ENCODE measurements at regions not wholly inside any gene's neighbourhood (a gene's known extent, or its start where the extent isn't known, plus 50 kb on each side); places are given as distances from the start of the nearest gene placed in this dataset.

- Histone ChIP-seq H3K36me3 (ENCODE audit: insufficient read depth, low read length) (no peaks in the 10 kb centered on the region), H3K4me3 (ENCODE audit: low read length) (no peak overlapping the region), H3K9me3 (replicated peaks; ENCODE audit: low read length) (no peaks in the 10 kb centered on the region), H3K4me2 (ENCODE audit: low read length) (no peak overlapping the region), H3K4me1 (ENCODE audit: control insufficient read depth, insufficient read depth, low read length) (no peaks in the 10 kb centered on the region), H3K27me3 (ENCODE audit: control insufficient read depth, insufficient read depth, low read length) (no peaks in the 10 kb centered on the region), H3K9ac (ENCODE audit: low read depth, low read length) (no peak overlapping the region)
These were observed 205.9 kb downstream of the BMP7 start for GRCh38 chr20:57060407-57061050.

- Histone ChIP-seq H3K9me3 (replicated peaks; ENCODE audit: low read length) (no peaks in the 10 kb centered on the region), H3K9ac (ENCODE audit: low read depth, low read length) (no peak overlapping the region), H3K4me2 (ENCODE audit: low read length) (no peak overlapping the region), H3K27me3 (ENCODE audit: control insufficient read depth, insufficient read depth, low read length) (no peaks in the 10 kb centered on the region), H3K4me3 (ENCODE audit: low read length) (no peak overlapping the region), H3K36me3 (ENCODE audit: insufficient read depth, low read length) (no peaks in the 10 kb centered on the region), H3K4me1 (ENCODE audit: control insufficient read depth, insufficient read depth, low read length) (no peaks in the 10 kb centered on the region)
These were observed 205.2 kb downstream of the BMP7 start for GRCh38 chr20:57061051-57061900.

GRCh38 chr20:57062241-57062640, 204.2 kb downstream of the BMP7 start:
- Histone ChIP-seq H3K4me2 (ENCODE audit: low read length) (no peak overlapping the region), H3K27me3 (ENCODE audit: control insufficient read depth, insufficient read depth, low read length) (no peaks in the 10 kb centered on the region), H3K4me3 (ENCODE audit: low read length) (no peak overlapping the region), H3K4me1 (ENCODE audit: control insufficient read depth, insufficient read depth, low read length) (no peaks in the 10 kb centered on the region), H3K36me3 (ENCODE audit: insufficient read depth, low read length) (no peaks in the 10 kb centered on the region), H3K9me3 (replicated peaks; ENCODE audit: low read length) (peaks cover 2% of the 10 kb centered on the region), H3K9ac (ENCODE audit: low read depth, low read length) (no peak overlapping the region)

- no peak overlapping the region for H3K9ac ChIP-seq (ENCODE audit: low read depth, low read length)
- H3K27me3 ChIP-seq (ENCODE audit: control insufficient read depth, insufficient read depth, low read length) = no peaks in the 10 kb centered on the region
- H3K9me3 ChIP-seq (replicated peaks; ENCODE audit: low read length) = peaks cover 2% of the 10 kb centered on the region
- H3K36me3 ChIP-seq (ENCODE audit: insufficient read depth, low read length) = no peaks in the 10 kb centered on the region
- H3K4me3 ChIP-seq (ENCODE audit: low read length) = no peak overlapping the region
- no peaks in the 10 kb centered on the region for H3K4me1 ChIP-seq (ENCODE audit: control insufficient read depth, insufficient read depth, low read length)
- no peak overlapping the region for H3K4me2 ChIP-seq (ENCODE audit: low read length)
These were observed 203.7 kb downstream of the BMP7 start for GRCh38 chr20:57062696-57063270.

GRCh38 chr20:57064836-57065235, 201.6 kb downstream of the BMP7 start:
- Histone ChIP-seq H3K4me1 (ENCODE audit: control insufficient read depth, insufficient read depth, low read length) (no peaks in the 10 kb centered on the region), H3K27me3 (ENCODE audit: control insufficient read depth, insufficient read depth, low read length) (no peaks in the 10 kb centered on the region), H3K4me2 (ENCODE audit: low read length) (no peak overlapping the region), H3K4me3 (ENCODE audit: low read length) (no peak overlapping the region), H3K36me3 (ENCODE audit: insufficient read depth, low read length) (no peaks in the 10 kb centered on the region), H3K9ac (ENCODE audit: low read depth, low read length) (no peak overlapping the region), H3K9me3 (replicated peaks; ENCODE audit: low read length) (peaks cover 2% of the 10 kb centered on the region)

- Histone ChIP-seq H3K27me3 (ENCODE audit: control insufficient read depth, insufficient read depth, low read length) (no peaks in the 10 kb centered on the region), H3K4me3 (ENCODE audit: low read length) (no peak overlapping the region), H3K4me2 (ENCODE audit: low read length) (no peak overlapping the region), H3K36me3 (ENCODE audit: insufficient read depth, low read length) (no peaks in the 10 kb centered on the region), H3K9ac (ENCODE audit: low read depth, low read length) (no peak overlapping the region), H3K9me3 (replicated peaks; ENCODE audit: low read length) (peaks cover 2% of the 10 kb centered on the region), H3K4me1 (ENCODE audit: control insufficient read depth, insufficient read depth, low read length) (no peaks in the 10 kb centered on the region)
These were observed 200.8 kb downstream of the BMP7 start for GRCh38 chr20:57065646-57066045.

GRCh38 chr20:57066126-57066900, 200.1 kb downstream of the BMP7 start:
- H3K4me1 ChIP-seq (ENCODE audit: control insufficient read depth, insufficient read depth, low read length) = no peaks in the 10 kb centered on the region
- no peaks in the 10 kb centered on the region for H3K27me3 ChIP-seq (ENCODE audit: control insufficient read depth, insufficient read depth, low read length)
- no peaks in the 10 kb centered on the region for H3K36me3 ChIP-seq (ENCODE audit: insufficient read depth, low read length)

GRCh38 chr20:57069442-57069841, 197.0 kb downstream of the BMP7 start:
- Histone ChIP-seq H3K9ac (ENCODE audit: low read depth, low read length) (no peak overlapping the region), H3K9me3 (replicated peaks; ENCODE audit: low read length) (peaks cover 2% of the 10 kb centered on the region), H3K4me2 (ENCODE audit: low read length) (no peak overlapping the region), H3K4me1 (ENCODE audit: control insufficient read depth, insufficient read depth, low read length) (no peaks in the 10 kb centered on the region), H3K36me3 (ENCODE audit: insufficient read depth, low read length) (no peaks in the 10 kb centered on the region), H3K4me3 (ENCODE audit: low read length) (no peak overlapping the region), H3K27me3 (ENCODE audit: control insufficient read depth, insufficient read depth, low read length) (no peaks in the 10 kb centered on the region)

More at GRCh38 chr20:57066126-57066900, 200.1 kb downstream of the BMP7 start:
- H3K9ac ChIP-seq (ENCODE audit: low read depth, low read length) = no peak overlapping the region
- no peak overlapping the region for H3K4me2 ChIP-seq (ENCODE audit: low read length)
- H3K4me3 ChIP-seq (ENCODE audit: low read length) = no peak overlapping the region
- H3K9me3 ChIP-seq (replicated peaks; ENCODE audit: low read length) = peaks cover 2% of the 10 kb centered on the region

GRCh38 chr20:57070296-57070695, 196.1 kb downstream of the BMP7 start:
- H3K4me3 ChIP-seq (ENCODE audit: low read length) = no peak overlapping the region
- H3K36me3 ChIP-seq (ENCODE audit: insufficient read depth, low read length) = no peaks in the 10 kb centered on the region
- peaks cover 2% of the 10 kb centered on the region for H3K9me3 ChIP-seq (replicated peaks; ENCODE audit: low read length)
- H3K9ac ChIP-seq (ENCODE audit: low read depth, low read length) = no peak overlapping the region
- no peaks in the 10 kb centered on the region for H3K4me1 ChIP-seq (ENCODE audit: control insufficient read depth, insufficient read depth, low read length)
- H3K4me2 ChIP-seq (ENCODE audit: low read length) = no peak overlapping the region
- no peaks in the 10 kb centered on the region for H3K27me3 ChIP-seq (ENCODE audit: control insufficient read depth, insufficient read depth, low read length)

GRCh38 chr20:57071283-57071731, 195.1 kb downstream of the BMP7 start:
- no peak overlapping the region for H3K9ac ChIP-seq (ENCODE audit: low read depth, low read length)
- H3K36me3 ChIP-seq (ENCODE audit: insufficient read depth, low read length) = no peaks in the 10 kb centered on the region
- H3K9me3 ChIP-seq (replicated peaks; ENCODE audit: low read length) = peaks cover 2% of the 10 kb centered on the region
- no peak overlapping the region for H3K4me3 ChIP-seq (ENCODE audit: low read length)
- H3K27me3 ChIP-seq (ENCODE audit: control insufficient read depth, insufficient read depth, low read length) = no peaks in the 10 kb centered on the region
- H3K4me2 ChIP-seq (ENCODE audit: low read length) = no peak overlapping the region
- H3K4me1 ChIP-seq (ENCODE audit: control insufficient read depth, insufficient read depth, low read length) = no peaks in the 10 kb centered on the region

GRCh38 chr20:57071954-57072583, 194.4 kb downstream of the BMP7 start:
- Histone ChIP-seq H3K9me3 (replicated peaks; ENCODE audit: low read length) (no peaks in the 10 kb centered on the region), H3K36me3 (ENCODE audit: insufficient read depth, low read length) (no peaks in the 10 kb centered on the region), H3K4me1 (ENCODE audit: control insufficient read depth, insufficient read depth, low read length) (no peaks in the 10 kb centered on the region), H3K4me2 (ENCODE audit: low read length) (no peak overlapping the region), H3K9ac (ENCODE audit: low read depth, low read length) (no peak overlapping the region), H3K4me3 (ENCODE audit: low read length) (no peak overlapping the region), H3K27me3 (ENCODE audit: control insufficient read depth, insufficient read depth, low read length) (no peaks in the 10 kb centered on the region)

Data from skeletal muscle satellite cell (primary cell).